Amniotic epithelial cell (primary cell): ENCODE measurements at regions not wholly inside any gene's neighbourhood (a gene's known extent, or its start where the extent isn't known, plus 50 kb on each side); places are given as distances from the start of the nearest gene placed in this dataset.
"Not testable (repeated sequence)": the region's sequence is repeated elsewhere in the genome, so short reads cannot be mapped to it uniquely, and the experiment has no call there.

Experiments
- DNase-seq: peaks from one replicate; pipeline ENCODE4 v3.0.0-alpha.2; 2010; ENCODE audit warnings: low read depth

- no peak for DNase-seq
Measured at GRCh38 chr10:85362401-85362800, 1004.2 kb downstream of the GRID1 start.

GRCh38 chr10:85377029-85377806 lies 989.4 kb downstream of the GRID1 start:
- DNase-seq = no peak

DNA sequence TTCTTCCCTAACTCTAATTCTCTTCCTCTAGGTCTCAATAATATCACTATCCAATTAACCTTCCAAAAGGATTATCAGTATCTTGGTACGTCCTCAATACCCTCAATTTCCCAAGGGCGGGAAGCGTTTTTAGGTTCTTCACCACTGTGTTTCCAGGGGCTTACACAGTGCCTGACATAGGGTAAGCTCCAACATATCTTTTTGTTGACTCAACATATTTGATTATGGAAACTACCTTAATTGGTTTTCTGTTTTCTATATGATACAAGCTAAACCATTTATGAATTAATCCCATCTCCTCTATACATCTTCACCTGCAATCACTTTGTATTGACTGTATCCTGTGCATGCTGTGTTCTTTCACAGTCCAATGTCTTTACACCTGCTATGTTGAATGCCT lies 987.3 kb downstream of the GRID1 start:
- no peak for DNase-seq

GRCh38 chr10:85400981-85401695 lies 965.5 kb downstream of the GRID1 start:
- DNase-seq = no peak

GRCh38 chr10:85402541-85402940 lies 964.1 kb downstream of the GRID1 start:
- DNase-seq = no peak

DNA sequence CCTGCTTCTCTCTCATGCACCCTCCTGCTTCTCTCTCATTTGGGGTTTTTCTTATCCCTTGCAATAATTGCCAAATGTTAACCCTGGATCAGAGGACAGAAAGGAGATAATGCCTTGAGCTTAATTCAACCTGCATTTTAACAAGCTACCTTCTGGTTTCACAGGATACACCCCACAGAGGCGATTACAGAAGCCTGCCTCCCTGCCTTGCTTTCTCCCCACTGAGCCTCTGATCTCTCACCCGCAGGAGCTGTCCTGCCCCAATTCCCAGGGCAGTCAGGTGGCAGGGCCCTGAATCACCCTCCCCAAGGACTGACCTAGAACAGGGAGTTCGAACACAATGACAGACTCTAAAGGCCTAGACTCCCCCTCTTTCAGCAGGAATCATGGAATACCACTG lies 959.5 kb downstream of the GRID1 start:
- DNase-seq = no peak

DNA sequence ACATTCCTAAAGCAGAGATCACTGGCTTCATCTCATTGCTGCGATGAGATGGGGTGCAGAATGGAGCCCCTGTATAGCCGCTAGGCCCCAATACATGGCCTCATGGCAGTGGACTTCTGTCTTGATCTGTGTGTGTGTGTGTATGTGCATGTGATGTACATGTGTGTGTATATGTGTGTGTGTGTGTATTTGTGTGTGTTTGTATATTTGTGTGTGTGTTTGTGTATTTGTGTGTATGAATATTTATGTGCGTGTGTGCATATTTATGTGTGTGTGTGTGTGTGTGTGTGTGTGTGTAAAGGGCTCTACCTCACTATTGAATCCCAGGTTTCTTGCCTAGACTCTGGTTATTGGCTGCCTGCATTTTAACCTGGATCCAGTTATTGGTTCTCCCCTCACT lies 958.2 kb downstream of the GRID1 start:
- no peak for DNase-seq

- DNase-seq = not testable (repeated sequence)
Measured at GRCh38 chr10:85410586-85410985, 956.0 kb downstream of the GRID1 start.

GRCh38 chr10:85413570-85413969 lies 953.0 kb downstream of the GRID1 start:
- no peak for DNase-seq

GRCh38 chr10:85420501-85421191 lies 945.9 kb downstream of the GRID1 start:
- DNase-seq = no peak

GRCh38 chr10:85421421-85421820 lies 945.2 kb downstream of the GRID1 start:
- DNase-seq = no peak

DNA sequence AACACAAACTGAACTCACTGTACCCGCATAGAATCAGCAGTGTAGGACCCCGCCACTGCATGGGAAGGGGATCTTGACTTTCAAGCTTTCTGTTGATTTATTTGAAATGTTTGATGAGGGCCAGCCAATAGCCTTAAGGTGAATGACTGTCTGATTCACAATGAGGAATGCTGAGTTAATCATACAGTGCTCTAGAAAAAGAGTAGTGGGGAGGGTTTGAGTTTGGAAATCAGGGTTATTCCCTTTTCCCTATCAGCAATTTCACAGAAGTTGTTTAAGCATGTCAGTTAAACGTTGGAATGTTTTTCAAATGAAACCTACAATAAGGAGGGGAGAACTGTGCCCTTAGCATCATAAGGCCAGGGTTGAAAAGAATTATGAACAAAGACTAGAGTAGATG lies 937.5 kb downstream of the GRID1 start:
- DNase-seq = no peak

GRCh38 chr10:85430991-85431390 lies 935.6 kb downstream of the GRID1 start:
- DNase-seq = no peak

- no peak for DNase-seq
Measured at GRCh38 chr10:85433248-85433647, 933.3 kb downstream of the GRID1 start.

DNA sequence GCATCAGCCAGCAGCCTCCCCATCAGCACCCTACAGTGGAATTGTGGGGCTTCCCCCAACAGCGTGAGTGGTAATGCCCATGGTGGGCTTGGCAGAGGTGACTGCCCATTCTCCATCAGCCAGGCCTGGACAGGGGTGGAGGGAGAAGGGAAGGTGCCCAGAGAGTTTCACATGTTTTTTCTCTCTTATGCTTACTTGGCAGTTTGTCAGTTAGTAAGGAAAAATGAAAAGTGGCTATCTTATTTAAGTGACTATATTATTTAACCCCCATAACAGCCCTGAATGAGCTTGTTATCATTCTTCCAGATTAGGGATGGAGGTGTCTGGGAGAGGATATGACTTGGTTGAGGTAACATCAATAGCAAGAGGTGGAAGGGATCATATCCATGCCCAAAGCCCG lies 921.7 kb downstream of the GRID1 start:
- DNase-seq = no peak

DNA sequence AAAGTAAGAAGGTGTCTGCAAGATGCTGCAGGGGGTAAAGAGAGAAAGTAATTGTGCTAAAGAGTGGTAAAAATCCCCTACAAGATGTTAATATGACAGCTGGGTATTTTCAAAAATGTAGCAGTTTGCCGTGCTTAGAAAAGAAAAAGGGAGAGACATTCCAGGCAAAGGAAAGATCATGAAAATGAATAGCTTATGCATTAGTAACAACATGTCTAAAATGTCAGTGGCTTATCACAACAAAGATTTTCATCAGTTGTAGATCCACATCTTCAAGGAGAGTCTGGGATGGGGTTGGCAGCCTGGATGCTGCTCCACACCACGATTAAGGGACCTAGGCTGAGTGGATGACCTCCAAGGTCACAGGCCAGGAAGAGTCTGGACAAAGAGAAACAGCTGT lies 920.9 kb downstream of the GRID1 start:
- no peak for DNase-seq

- no peak for DNase-seq
Measured at GRCh38 chr10:85446827-85447226, 919.8 kb downstream of the GRID1 start.

DNA sequence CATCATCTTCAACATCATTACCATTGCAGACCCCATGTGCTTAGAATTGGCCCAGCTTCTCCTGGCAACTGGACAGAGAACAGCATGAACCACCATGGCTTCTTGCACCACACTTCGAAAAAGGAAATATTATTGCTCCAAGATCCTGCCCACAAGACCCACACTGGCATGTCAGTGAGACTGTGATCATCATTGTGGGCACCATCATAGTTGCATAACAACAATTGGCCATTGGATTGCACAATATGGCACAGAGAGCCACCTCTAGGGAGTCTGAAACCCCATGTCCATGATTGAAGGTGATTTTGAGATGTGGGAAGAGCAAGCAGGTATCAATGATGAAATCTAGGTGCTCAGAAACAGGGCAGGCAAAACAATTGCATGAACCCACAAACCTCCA lies 918.9 kb downstream of the GRID1 start:
- no peak for DNase-seq

DNA sequence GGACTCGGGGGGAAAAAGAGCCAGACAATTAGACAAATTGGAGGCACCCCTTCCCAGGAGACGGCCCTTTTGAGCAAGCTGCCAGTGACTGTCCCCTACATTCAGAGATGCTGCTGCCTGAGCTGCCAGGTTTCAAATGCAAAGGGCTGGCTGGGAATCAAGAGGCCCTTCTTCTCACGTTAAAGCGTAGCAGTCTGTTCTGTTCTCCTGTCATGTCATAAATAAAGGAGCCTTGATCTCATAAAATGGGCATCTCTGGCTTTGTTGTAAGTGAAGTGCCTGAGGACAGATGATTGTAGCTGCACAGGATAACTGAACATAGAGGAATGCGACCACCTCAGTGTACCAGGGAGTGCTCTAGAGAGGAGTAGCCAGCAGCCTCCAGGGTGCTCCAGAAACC lies 917.9 kb downstream of the GRID1 start:
- DNase-seq = no peak

DNA sequence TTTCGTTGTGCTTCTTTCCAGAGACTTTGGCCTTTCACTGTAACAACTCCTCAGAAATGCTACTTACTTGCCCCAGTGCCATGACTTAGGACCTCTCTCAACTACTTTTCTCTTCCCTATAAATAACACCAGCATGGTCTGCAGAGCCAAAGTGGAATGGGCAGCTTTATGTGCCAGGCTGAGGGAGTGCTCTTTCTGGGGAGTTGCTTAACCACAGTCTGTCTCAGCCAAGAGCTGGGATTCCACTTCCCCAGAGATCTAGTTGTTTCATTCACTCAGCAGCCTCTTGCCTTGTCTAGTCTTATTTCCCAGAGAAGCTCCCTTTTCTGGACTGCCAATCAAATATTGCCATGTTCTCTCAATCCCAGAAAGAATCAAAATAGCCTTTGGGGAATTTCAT lies 912.2 kb downstream of the GRID1 start:
- no peak for DNase-seq

DNA sequence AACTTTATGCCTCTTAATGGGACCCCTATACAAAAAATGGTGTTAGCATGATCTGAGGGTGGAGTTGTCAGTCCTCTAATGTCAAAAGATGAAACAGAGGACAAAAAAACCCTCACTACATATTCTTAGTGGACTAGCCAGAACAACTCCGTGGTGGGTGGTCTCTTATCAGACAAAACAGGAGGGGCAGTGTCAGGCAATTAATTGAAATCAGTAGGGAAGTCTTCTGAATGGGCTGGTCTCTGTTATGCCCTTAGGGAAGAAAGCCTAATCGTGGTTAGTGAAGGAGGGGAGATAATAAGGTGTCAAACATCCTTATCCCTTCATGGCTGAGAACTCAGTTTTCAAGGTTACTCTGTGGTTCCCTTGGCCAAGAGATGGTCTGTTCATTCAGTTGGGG lies 909.4 kb downstream of the GRID1 start:
- DNase-seq = no peak

DNA sequence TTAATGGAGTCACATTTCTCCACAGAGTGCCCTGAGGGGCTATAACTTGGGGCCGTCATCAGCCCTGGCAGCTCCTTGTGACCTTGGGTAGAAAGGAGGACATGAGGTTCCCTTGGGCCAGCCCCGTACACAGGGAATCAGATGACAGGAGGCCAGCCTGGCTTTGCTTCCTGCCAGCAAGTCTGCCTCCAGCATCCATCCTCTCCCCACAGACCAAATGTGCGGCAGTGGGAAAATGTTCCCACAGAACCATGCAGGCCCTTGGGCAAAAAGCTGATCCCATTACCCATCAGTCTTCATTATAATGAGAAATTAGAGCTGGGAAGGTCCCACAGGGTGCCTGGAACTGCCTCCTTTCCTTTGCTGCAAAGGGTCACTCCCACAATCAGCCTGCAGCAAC lies 908.3 kb downstream of the GRID1 start:
- DNase-seq = no peak

- DNase-seq = no peak
Measured at GRCh38 chr10:85459906-85460305, 906.7 kb downstream of the GRID1 start.
